Bronchial epithelial cell (primary cell): ENCODE measurements at regions not wholly inside any gene's neighbourhood (a gene's known extent, or its start where the extent isn't known, plus 50 kb on each side); places are given as distances from the start of the nearest gene placed in this dataset.
A peak's percentile ranks its signal among the peaks of the same experiment; 100 is the strongest.

Experiments
- DNase-seq: peaks from one replicate; pipeline ENCODE4 v3.0.0-alpha.2; 2010; ENCODE audit warnings: low read depth
- FAIRE-seq: peaks from 2 replicates; lab custom pipeline; 2011; peaks lifted over from hg19 to GRCh38; lab: Jason Lieb, UNC
- H3K27me3 ChIP-seq: 2 replicates; pipeline ENCODE4 v1.5.1; 2011; ENCODE audit warnings: low read length; ENCODE audit not compliant: control insufficient read depth, insufficient read depth
- H3K36me3 ChIP-seq: 2 replicates; pipeline ENCODE4 v1.5.1; 2011; ENCODE audit warnings: low read length; ENCODE audit not compliant: control insufficient read depth, insufficient read depth
- H3K4me3 ChIP-seq: 2 replicates; pipeline ENCODE4 v1.5.1; 2011; ENCODE audit warnings: mild to moderate bottlenecking, low read depth, low read length, control low read depth
- TF ChIP-seq, protein P1 (sequence below): IDR thresholded peaks from 2 replicates; pipeline ENCODE4 v1.5.1; 2011; ENCODE audit warnings: mild to moderate bottlenecking, moderate library complexity, low read length, control low read depth, inconsistent platforms; ENCODE audit not compliant: insufficient read depth, severe bottlenecking

DNA sequence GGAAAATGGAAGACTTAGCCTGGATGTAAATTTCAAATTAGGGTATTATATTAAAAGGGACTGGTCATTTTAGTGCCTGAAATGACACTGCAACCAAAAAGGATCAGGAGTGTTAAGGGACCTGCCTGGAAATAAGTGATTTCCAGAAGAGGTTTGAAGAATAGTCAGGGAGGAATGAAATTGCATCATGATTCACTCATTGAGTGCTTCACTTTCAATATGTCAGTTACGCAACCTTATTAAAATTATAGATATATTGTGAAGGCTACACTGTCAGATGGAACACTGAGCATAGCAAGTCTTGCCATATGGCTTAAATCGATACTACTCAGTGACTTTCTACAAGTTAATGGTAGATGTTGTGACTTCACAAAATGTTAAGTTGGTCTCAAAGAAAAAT, 275.2 kb upstream of the DPYD start:
- no peaks in the 10 kb centered on the region for H3K27me3 ChIP-seq
- H3K36me3 ChIP-seq: no peaks in the 10 kb centered on the region
- peak; percentile 30 for DNase-seq
- TF ChIP-seq, protein P1, sequence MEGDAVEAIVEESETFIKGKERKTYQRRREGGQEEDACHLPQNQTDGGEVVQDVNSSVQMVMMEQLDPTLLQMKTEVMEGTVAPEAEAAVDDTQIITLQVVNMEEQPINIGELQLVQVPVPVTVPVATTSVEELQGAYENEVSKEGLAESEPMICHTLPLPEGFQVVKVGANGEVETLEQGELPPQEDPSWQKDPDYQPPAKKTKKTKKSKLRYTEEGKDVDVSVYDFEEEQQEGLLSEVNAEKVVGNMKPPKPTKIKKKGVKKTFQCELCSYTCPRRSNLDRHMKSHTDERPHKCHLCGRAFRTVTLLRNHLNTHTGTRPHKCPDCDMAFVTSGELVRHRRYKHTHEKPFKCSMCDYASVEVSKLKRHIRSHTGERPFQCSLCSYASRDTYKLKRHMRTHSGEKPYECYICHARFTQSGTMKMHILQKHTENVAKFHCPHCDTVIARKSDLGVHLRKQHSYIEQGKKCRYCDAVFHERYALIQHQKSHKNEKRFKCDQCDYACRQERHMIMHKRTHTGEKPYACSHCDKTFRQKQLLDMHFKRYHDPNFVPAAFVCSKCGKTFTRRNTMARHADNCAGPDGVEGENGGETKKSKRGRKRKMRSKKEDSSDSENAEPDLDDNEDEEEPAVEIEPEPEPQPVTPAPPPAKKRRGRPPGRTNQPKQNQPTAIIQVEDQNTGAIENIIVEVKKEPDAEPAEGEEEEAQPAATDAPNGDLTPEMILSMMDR: no peak
- no peak for FAIRE-seq
- no peak overlapping the region for H3K4me3 ChIP-seq

DNA sequence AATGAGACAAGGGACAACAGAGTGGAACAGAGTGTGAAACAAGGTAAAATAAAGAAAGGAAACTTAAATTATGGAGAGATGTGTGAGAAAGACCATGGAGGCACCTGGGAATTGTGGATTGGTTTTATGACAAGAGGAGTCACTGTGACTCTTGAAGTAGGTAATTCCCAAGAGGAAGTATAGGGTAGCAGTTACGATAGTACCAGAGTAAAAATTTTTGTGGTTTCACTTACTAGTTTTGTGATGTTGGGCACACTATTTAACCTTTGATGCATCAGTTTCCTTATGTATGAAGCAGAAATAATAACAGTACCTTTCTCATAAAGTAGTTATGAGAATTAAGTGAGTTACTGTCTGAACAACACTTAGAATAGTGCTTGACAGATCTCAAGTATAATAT, 267.9 kb upstream of the DPYD start:
- no peak for FAIRE-seq
- DNase-seq: no peak

DNA sequence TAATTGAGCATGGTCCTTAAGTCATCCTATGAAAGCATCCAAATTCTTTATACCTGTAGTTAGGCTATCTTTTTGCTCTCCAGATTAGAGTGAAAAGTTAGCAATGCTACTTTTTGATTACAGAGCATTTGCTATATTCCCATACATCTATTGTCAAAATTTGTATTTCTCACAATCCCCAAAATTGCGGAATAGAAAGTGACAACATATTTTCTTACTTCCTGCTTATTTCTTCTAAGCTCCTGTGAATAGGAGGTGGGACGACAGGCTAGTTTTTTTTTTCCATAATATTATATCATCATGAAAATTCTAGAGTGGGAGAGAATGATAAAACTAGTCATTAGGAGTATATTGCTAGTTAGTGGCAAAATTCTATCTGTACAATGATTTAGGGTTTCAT, 264.0 kb upstream of the DPYD start:
- H3K27me3 ChIP-seq: no peaks in the 10 kb centered on the region
- DNase-seq (no peak), FAIRE-seq (no peak)
- no peaks in the 10 kb centered on the region for H3K36me3 ChIP-seq
- no peak overlapping the region for H3K4me3 ChIP-seq
- TF ChIP-seq, protein P1: no peak

More for the DNA sequence above, 267.9 kb upstream of the DPYD start:
- TF ChIP-seq, protein P1: no peak
- no peaks in the 10 kb centered on the region for H3K27me3 ChIP-seq
- no peaks in the 10 kb centered on the region for H3K36me3 ChIP-seq
- H3K4me3 ChIP-seq: no peak overlapping the region

DNA sequence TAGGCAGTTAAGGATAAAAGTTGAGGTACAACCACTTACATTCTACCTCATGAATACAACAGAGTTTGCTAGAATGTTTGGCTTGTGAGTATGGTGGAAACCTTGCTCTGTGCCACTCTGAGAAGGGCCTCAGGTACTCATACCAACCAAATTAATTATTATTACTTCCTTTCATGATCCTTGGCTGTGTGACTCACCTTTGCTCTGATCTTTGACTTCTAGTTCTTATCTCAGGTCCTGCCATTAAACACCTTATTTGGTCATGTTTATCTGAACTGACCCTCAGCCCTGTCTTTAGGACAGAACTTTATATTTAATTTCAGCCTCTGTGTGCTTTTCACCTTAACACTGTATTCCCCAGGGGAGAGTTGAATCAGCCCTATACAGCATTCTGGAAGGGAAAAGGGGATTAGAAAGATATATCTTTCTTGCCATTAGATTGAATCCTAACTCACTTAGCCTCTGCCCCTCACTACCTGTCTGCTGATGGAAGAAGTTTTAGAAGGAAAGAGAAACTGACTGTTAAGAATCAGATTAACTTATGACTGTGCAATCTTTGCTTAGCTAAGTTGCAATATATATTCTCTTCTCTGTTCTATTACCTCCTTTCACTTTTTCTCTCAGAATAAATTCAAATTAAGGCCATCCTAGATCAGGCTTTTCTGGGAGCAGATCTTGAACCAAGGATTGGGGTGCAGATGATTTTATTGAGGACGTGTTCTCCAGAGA, 260.4 kb upstream of the DPYD start:
- peak; percentile 16 for DNase-seq
- FAIRE-seq: no peak
- TF ChIP-seq, protein P1: no peak
- Histone ChIP-seq H3K36me3 (no peaks in the 10 kb centered on the region), H3K4me3 (no peak overlapping the region), H3K27me3 (no peaks in the 10 kb centered on the region)

DNA sequence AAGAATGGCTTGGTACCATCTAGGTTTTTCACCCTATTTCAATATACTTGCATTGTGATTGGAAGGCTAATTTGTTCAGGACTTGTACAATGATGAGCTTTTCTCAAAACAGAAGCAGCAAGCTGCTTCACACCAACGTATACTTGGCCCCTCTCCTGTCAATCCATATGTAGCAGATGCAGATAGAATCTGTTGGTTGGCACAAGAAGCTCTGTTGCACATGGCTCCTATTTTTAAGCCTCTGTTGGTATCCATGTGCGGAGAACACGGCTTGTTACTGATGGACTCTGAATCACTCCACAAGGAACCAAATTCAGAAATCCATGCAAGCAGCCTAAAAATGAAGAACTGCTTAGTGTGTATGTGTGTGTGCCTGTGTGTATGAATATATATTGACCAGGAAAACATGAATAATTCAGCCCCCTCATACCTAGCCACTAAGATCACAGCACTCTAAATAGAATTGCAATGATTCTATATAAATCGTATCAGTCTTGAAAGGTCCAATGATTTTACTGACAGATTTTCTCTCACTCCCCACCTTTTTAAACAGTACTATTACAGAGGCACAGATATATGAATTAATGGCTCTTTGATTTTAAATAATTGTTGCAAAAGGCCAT, 258.4 kb upstream of the DPYD start:
- H3K36me3 ChIP-seq: no peaks in the 10 kb centered on the region
- no peak for DNase-seq
- no peak overlapping the region for H3K4me3 ChIP-seq
- H3K27me3 ChIP-seq: no peaks in the 10 kb centered on the region
- TF ChIP-seq, protein P1: no peak
- FAIRE-seq: no peak
